ENCODE measurements at regions not wholly inside any gene's neighbourhood (a gene's known extent, or its start where the extent isn't known, plus 50 kb on each side); places are given as distances from the start of the nearest gene placed in this dataset.

- no peaks in the 10 kb centered on the region for H3K27me3 ChIP-seq (replicated peaks)
- TF ChIP-seq, protein P1, sequence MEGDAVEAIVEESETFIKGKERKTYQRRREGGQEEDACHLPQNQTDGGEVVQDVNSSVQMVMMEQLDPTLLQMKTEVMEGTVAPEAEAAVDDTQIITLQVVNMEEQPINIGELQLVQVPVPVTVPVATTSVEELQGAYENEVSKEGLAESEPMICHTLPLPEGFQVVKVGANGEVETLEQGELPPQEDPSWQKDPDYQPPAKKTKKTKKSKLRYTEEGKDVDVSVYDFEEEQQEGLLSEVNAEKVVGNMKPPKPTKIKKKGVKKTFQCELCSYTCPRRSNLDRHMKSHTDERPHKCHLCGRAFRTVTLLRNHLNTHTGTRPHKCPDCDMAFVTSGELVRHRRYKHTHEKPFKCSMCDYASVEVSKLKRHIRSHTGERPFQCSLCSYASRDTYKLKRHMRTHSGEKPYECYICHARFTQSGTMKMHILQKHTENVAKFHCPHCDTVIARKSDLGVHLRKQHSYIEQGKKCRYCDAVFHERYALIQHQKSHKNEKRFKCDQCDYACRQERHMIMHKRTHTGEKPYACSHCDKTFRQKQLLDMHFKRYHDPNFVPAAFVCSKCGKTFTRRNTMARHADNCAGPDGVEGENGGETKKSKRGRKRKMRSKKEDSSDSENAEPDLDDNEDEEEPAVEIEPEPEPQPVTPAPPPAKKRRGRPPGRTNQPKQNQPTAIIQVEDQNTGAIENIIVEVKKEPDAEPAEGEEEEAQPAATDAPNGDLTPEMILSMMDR (IDR thresholded peaks at IDR 0.05; ENCODE audit: low read depth, low read length, missing control alignments), result no peak
- H3K27ac ChIP-seq, result no peak overlapping the region
- in situ Hi-C loops (cut with HindIII; ENCODE audit: low pct_ligation_motif_present, low sequenced_read_pairs), result no loop called here
- no peaks in the 10 kb centered on the region for H3K36me3 ChIP-seq (replicated peaks)
- no peak overlapping the region for H3K4me3 ChIP-seq (ENCODE audit: low read depth, low read length)
- DNase-seq, result no peak
Observed at GRCh38 chr12:58621126-58621525, 299.2 kb downstream of the LRIG3 start.

DNA sequence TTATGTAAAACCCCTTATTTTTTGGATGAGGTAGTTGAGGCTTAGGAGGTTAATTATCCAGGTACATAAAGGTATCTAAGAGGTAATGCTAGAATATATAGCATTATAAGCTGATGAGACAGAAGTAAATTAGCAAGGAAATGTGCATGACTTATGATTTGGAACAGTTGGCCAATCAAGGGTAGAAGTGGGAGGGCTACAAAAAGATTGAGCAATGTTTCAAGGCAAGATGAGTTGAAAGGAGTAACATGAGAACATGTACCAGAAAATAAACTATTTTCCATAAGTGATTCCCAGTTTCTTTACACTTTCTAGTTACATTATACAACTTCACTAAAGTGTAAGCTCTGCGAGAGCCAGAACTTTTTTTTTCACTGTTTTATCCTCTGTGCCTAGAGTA is 290.9 kb downstream of the LRIG3 start:
- TF ChIP-seq, protein P1 (IDR thresholded peaks at IDR 0.05; ENCODE audit: low read depth, low read length, missing control alignments), result no peak
- H3K27me3 ChIP-seq (replicated peaks), result no peaks in the 10 kb centered on the region
- H3K4me3 ChIP-seq (ENCODE audit: low read depth, low read length), result no peak overlapping the region
- no peak for DNase-seq
- H3K36me3 ChIP-seq (replicated peaks), result no peaks in the 10 kb centered on the region
- no peak overlapping the region for H3K27ac ChIP-seq
- in situ Hi-C loops (cut with HindIII; ENCODE audit: low pct_ligation_motif_present, low sequenced_read_pairs), result no loop called here

DNA sequence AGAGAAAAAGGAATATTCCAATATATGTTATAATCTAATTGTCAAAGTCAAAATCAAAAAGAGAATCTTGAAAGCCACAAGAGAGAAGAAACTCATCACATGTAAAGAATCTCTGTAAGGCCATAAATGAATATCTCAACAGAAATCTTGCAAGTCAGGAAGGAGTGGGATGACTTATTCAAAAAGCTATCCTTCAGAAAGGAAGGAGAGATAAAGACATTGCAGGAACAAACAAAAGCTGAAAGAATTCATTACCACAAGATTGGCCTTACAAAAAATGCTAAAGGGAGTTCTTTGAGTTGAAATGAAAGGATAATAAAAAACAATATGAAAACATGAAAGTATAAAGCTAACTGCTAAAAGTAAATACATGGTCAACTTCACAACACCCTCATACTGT is 286.8 kb downstream of the LRIG3 start:
- DNase-seq, result peak; percentile 20
- Histone ChIP-seq H3K36me3 (replicated peaks) (no peaks in the 10 kb centered on the region), H3K27ac (peak overlapping the region; percentile 6), H3K27me3 (replicated peaks) (no peaks in the 10 kb centered on the region), H3K4me3 (ENCODE audit: low read depth, low read length) (no peak overlapping the region)
- TF ChIP-seq, protein P1 (IDR thresholded peaks at IDR 0.05; ENCODE audit: low read depth, low read length, missing control alignments), result no peak
- in situ Hi-C loops (cut with HindIII; ENCODE audit: low pct_ligation_motif_present, low sequenced_read_pairs), result no loop called here

- H3K27me3 ChIP-seq (replicated peaks), result no peaks in the 10 kb centered on the region
- peak; percentile 38 for DNase-seq
- in situ Hi-C loops (cut with HindIII; ENCODE audit: low pct_ligation_motif_present, low sequenced_read_pairs), result no loop called here
- TF ChIP-seq, protein P1 (IDR thresholded peaks at IDR 0.05; ENCODE audit: low read depth, low read length, missing control alignments), result no peak
- no peak overlapping the region for H3K4me3 ChIP-seq (ENCODE audit: low read depth, low read length)
- H3K36me3 ChIP-seq (replicated peaks), result no peaks in the 10 kb centered on the region
- H3K27ac ChIP-seq, result peak overlapping the region; percentile 48
Observed at GRCh38 chr12:58639318-58639934, 280.9 kb downstream of the LRIG3 start.

DNA sequence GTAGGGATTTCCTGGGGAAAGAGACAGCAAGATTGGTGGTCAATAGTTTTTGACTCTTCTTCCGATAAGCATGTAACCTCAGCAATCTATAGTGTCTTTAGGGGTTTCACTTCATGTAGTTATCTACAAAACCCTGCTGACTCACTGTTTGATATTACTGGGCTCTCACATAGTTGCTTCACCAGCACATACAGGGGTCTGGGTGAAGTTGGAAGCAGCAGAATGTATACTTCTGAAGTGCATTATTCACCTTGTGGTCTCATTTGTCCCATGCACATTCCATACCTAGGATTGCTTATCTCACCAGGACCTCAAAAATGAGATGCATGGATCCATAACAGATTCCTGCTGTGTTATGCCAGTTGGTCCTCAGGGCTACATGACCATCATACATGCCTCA is 280.0 kb downstream of the LRIG3 start:
- Histone ChIP-seq H3K4me3 (ENCODE audit: low read depth, low read length) (no peak overlapping the region), H3K27ac (no peak overlapping the region), H3K27me3 (replicated peaks) (no peaks in the 10 kb centered on the region), H3K36me3 (replicated peaks) (no peaks in the 10 kb centered on the region)
- peak; percentile 45 for DNase-seq
- in situ Hi-C loops (cut with HindIII; ENCODE audit: low pct_ligation_motif_present, low sequenced_read_pairs), result no loop called here
- TF ChIP-seq, protein P1 (IDR thresholded peaks at IDR 0.05; ENCODE audit: low read depth, low read length, missing control alignments), result no peak

- no peak for DNase-seq
- Histone ChIP-seq H3K4me3 (ENCODE audit: low read depth, low read length) (no peak overlapping the region), H3K36me3 (replicated peaks) (no peaks in the 10 kb centered on the region), H3K27ac (no peak overlapping the region), H3K27me3 (replicated peaks) (no peaks in the 10 kb centered on the region)
- in situ Hi-C loops (cut with HindIII; ENCODE audit: low pct_ligation_motif_present, low sequenced_read_pairs), result no loop called here
- TF ChIP-seq, protein P1 (IDR thresholded peaks at IDR 0.05; ENCODE audit: low read depth, low read length, missing control alignments), result no peak
Observed at GRCh38 chr12:58645946-58646345, 274.4 kb downstream of the LRIG3 start.
